ENCODE measurements at regions not wholly inside any gene's neighbourhood (a gene's known extent, or its start where the extent isn't known, plus 50 kb on each side); places are given as distances from the start of the nearest gene placed in this dataset.
"Not testable (repeated sequence)": the region's sequence is repeated elsewhere in the genome, so short reads cannot be mapped to it uniquely, and the experiment has no call there.

DNA sequence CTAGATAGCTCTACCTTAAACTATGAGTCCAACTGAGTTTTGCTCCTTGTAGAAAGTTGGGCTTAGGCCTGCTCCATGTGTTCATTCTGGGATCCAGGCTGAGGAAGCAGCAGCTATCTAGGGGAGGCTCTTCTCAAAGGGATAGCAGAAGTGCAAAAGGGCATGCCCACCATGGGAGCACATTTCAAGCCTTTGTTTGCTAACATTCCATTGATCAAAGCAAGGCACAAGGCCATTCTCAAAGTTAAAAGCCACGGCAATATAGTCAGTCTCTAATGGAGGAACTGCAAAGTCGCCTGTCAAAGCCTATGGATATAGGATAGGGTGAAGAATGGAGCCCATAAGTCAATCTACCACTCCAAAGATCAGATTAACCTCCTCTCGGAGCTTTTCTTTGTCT lies 488.1 kb upstream of the ARX start:
- Mint-ChIP-seq H3K9me3 (peaks cover 0 to 4% of the 10 kb centered on the region in 2 donors), H3K27me3 (no peaks in the 10 kb centered on the region), H3K27ac (no peak overlapping the region), H3K4me1 (no peaks in the 10 kb centered on the region), H3K4me3 (no peak overlapping the region)
- no peak for ATAC-seq
- DNase-seq, result no peak

DNA sequence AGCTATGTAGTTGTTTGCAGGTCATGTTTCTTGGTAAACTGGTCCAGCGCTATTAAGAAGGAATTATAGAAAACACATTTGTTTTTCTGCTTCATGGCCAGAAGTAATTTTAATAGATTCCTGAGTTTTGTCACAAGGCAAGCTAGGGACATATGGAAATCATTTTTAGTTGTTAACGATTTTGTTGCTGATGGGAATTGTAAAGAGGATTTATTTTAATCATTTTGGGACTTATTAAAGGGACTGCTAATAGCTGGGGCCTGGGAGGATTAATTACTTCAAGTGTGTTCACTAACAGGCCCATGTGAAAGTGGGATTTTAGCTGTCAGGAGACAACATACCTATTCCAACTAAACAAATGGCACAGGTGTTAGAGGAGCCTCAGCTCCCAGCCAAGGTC lies 492.0 kb upstream of the ARX start:
- no peaks in the 10 kb centered on the region for H3K27me3 Mint-ChIP-seq
- no peak overlapping the region for H3K27ac Mint-ChIP-seq
- no peak for ATAC-seq
- H3K9me3 Mint-ChIP-seq, result peaks cover 7 to 10% of the 10 kb centered on the region in 2 donors
- H3K4me1 Mint-ChIP-seq, result no peaks in the 10 kb centered on the region
- H3K4me3 Mint-ChIP-seq, result no peak overlapping the region
- no peak for DNase-seq

DNA sequence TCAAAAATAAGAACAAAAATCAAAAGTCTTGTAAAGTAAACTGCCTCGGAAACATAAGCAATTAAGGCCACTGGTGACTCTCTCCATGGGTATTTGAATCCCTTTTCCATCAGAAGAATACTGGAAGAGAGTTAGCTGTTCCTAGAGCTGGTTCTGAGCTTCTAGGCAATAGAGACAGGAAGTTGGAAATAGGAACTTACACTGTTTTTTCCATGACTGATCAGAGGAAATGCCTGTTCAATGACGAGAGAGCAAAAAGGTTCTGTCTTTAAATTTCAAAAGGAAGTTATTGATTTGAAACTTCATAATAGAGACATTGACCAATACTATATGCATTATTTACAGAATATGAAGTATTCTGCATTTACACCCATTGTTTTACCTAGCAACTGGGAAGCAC lies 503.5 kb upstream of the ARX start:
- H3K27me3 Mint-ChIP-seq, result no peaks in the 10 kb centered on the region
- H3K4me3 Mint-ChIP-seq, result no peak overlapping the region
- no peak overlapping the region for H3K27ac Mint-ChIP-seq
- ATAC-seq (no peak), DNase-seq (no peak)
- peaks cover 0 to 5% of the 10 kb centered on the region in 2 donors for H3K9me3 Mint-ChIP-seq
- H3K4me1 Mint-ChIP-seq, result no peaks in the 10 kb centered on the region

DNA sequence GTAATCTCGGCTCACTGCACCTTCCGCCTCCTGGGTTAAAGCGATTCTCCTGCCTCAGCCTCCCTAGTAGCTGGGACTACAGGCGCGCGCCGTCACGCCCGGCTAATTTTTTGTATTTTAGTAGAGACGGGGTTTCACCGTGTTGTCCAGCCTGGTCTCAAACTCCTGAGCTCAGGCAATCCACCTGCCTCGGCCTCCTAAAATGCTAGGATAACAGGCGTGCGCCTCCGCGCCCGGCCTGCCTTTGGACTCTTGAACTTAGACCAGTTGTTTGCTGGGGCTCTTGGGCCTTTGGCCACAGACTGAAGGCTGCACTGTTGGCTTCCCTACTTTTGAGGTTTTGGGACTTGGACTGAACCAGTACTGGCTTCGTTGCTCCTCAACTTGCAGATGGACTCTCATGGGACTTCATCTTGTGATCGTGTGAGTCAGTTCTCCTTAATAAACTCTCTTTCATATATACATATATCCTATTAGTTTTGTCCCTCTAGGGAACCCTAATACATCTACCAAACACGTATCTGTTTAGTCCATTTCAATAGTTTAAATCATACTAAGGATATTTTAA lies 506.8 kb upstream of the ARX start:
- not testable (repeated sequence) for H3K4me1 Mint-ChIP-seq, H3K27me3 Mint-ChIP-seq, H3K9me3 Mint-ChIP-seq, DNase-seq, ATAC-seq, H3K4me3 Mint-ChIP-seq, H3K27ac Mint-ChIP-seq

GRCh38 chrX:25523574-25524540 lies 508.1 kb upstream of the ARX start:
- ATAC-seq, result no peak
- Mint-ChIP-seq H3K9me3 (no peaks in the 10 kb centered on the region), H3K4me3 (no peak overlapping the region), H3K27ac (no peak overlapping the region), H3K27me3 (no peaks in the 10 kb centered on the region), H3K4me1 (no peaks in the 10 kb centered on the region)
- DNase-seq, result no peak

GRCh38 chrX:25527156-25527555 lies 511.4 kb upstream of the ARX start:
- Mint-ChIP-seq H3K4me1 (no peaks in the 10 kb centered on the region), H3K4me3 (no peak overlapping the region), H3K9me3 (no peaks in the 10 kb centered on the region), H3K27me3 (no peaks in the 10 kb centered on the region), H3K27ac (no peak overlapping the region)
- ATAC-seq (no peak), DNase-seq (no peak)

- no peak overlapping the region for H3K27ac Mint-ChIP-seq
- no peaks in the 10 kb centered on the region for H3K4me1 Mint-ChIP-seq
- ATAC-seq (no peak), DNase-seq (no peak)
- H3K9me3 Mint-ChIP-seq, result no peaks in the 10 kb centered on the region
- H3K27me3 Mint-ChIP-seq, result no peaks in the 10 kb centered on the region
- no peak overlapping the region for H3K4me3 Mint-ChIP-seq
These were observed 511.8 kb upstream of the ARX start for GRCh38 chrX:25527596-25527995.

DNA sequence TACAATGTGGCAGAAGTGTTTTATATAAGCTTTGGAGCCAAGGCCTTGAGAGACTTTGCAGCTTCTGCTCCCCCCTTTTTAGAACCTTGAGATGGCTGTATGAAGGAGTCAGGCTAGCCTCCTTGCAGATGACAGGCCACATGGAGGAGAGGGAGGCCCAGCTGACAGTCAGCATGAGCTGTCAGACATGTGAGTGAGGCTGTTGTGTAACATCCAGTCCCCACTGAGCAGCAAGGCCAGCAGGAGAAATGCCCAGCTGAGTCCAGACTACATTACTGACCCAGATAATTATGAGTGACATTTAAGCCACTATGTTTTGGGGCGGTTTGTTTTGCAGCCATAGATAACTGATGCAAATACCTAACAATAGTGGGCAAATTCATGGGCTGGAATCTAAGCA lies 515.3 kb upstream of the ARX start:
- Mint-ChIP-seq H3K4me3 (no peak overlapping the region), H3K4me1 (no peaks in the 10 kb centered on the region), H3K27ac (no peak overlapping the region), H3K27me3 (no peaks in the 10 kb centered on the region), H3K9me3 (no peaks in the 10 kb centered on the region)
- ATAC-seq (no peak), DNase-seq (no peak)

DNA sequence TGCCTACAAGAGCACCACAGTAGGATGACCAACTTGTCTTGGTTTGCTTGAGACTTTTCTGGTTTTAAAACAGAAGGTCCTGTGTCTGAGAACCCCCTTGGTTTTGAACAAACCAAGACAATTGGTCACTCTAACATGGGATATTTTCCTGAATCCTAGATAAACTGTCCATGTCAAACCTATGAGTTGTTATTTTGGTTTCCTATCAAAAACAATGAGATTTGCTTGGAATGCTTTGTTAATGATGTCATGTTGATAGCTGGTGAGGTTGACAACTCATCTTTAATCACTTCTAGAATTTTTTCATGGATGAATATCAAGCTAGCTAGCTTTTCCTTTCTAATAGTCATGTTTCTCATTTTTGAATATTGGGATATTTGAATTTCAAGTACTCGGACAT lies 518.3 kb upstream of the ARX start:
- H3K9me3 Mint-ChIP-seq, result no peaks in the 10 kb centered on the region
- H3K4me1 Mint-ChIP-seq, result no peaks in the 10 kb centered on the region
- no peak for DNase-seq

DNA sequence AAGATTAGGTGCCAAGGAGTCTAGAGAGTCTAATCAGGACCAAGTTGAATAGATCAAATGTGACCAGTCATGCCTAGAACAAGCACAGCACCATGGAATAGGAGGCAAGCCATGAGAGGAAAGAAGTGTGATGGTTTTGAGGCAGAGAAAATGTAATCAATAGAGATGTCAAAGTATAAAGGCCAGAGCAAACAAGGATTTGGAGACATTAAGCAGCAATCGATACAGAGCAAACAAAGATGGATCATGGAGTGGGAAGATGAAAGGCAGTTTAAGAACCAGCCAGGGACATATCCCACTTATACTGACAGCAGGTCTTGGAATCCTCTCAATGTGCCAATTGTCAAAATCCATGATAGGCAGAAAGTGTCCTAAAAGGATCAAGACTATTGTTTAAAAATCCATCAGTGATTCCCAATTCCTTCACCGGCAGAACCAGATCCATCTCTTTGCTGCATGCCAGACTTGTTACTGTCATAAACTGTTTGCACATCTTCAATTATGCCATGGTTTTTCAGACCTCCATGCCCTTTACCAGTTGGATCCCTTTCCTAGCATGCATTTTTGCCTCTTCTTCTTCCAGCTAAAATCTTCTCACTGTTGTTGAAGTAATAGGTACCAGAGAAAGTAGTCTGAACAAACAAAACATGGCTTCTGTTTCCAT lies 520.7 kb upstream of the ARX start:
- ATAC-seq, result no peak
- Mint-ChIP-seq H3K27me3 (no peaks in the 10 kb centered on the region), H3K4me3 (no peak overlapping the region), H3K27ac (no peak overlapping the region), H3K9me3 (no peaks in the 10 kb centered on the region), H3K4me1 (no peaks in the 10 kb centered on the region)
- DNase-seq, result no peak

More for the DNA sequence above, 518.3 kb upstream of the ARX start:
- ATAC-seq, result no peak
- Mint-ChIP-seq H3K27ac (no peak overlapping the region), H3K4me3 (no peak overlapping the region), H3K27me3 (no peaks in the 10 kb centered on the region)

- no peak overlapping the region for H3K4me3 Mint-ChIP-seq
- H3K27me3 Mint-ChIP-seq, result no peaks in the 10 kb centered on the region
- no peak for DNase-seq
- H3K9me3 Mint-ChIP-seq, result no peaks in the 10 kb centered on the region
- no peak overlapping the region for H3K27ac Mint-ChIP-seq
- H3K4me1 Mint-ChIP-seq, result no peaks in the 10 kb centered on the region
- no peak for ATAC-seq
These were observed 521.9 kb upstream of the ARX start for GRCh38 chrX:25537699-25538098.

DNA sequence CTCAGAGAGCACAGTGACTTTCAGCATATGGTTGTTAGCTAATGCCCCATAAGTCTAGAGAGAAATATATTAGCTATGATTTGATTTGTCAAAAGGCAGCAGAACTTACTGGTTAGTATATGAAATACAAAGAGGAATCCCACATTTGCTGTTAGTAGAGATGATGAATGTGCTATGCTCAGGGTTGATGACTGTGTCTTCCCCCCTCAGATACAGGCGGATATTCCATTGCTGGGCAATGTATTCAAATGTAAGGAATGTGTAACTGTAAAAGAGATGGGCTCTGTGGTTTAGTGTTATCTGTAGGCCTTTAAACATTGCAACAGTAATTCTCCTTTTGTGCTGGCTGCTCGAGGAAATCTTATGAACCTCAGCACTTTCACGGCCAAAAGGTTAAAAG lies 528.9 kb upstream of the ARX start:
- ATAC-seq (no peak), DNase-seq (no peak)
- no peaks in the 10 kb centered on the region for H3K27me3 Mint-ChIP-seq
- H3K4me3 Mint-ChIP-seq, result no peak overlapping the region
- H3K27ac Mint-ChIP-seq, result no peak overlapping the region
- H3K9me3 Mint-ChIP-seq, result no peaks in the 10 kb centered on the region
- H3K4me1 Mint-ChIP-seq, result no peaks in the 10 kb centered on the region

GRCh38 chrX:25548811-25549210 lies 533.0 kb upstream of the ARX start:
- no peaks in the 10 kb centered on the region for H3K27me3 Mint-ChIP-seq
- DNase-seq (no peak), ATAC-seq (no peak)
- H3K9me3 Mint-ChIP-seq, result no peaks in the 10 kb centered on the region
- no peak overlapping the region for H3K4me3 Mint-ChIP-seq
- H3K27ac Mint-ChIP-seq, result no peak overlapping the region
- no peaks in the 10 kb centered on the region for H3K4me1 Mint-ChIP-seq

GRCh38 chrX:25555521-25555920 lies 539.8 kb upstream of the ARX start:
- ATAC-seq (no peak), DNase-seq (no peak)
- Mint-ChIP-seq H3K4me3 (no peak overlapping the region), H3K4me1 (no peaks in the 10 kb centered on the region), H3K9me3 (no peaks in the 10 kb centered on the region), H3K27me3 (no peaks in the 10 kb centered on the region), H3K27ac (no peak overlapping the region)

DNA sequence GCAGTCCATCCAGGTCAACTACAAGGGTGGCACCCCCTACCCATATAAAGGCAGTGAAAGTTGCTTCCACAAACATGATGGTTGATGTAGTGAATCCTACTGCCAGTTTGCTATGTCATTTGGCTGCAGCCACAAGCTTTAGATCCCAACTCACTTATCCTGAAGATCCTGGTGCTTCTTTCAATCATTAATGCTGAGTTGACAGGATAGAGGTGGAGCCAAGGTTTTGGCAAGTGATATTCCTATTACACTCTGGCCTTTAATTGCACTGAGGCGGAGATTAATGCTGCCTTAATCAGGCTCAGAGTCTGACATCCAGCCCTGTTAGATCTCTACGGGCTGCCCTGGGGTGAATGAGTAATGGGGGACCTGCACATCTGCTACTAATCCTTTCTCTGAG lies 542.4 kb upstream of the ARX start:
- H3K9me3 Mint-ChIP-seq, result peaks cover 0 to 4% of the 10 kb centered on the region in 2 donors
- H3K27ac Mint-ChIP-seq, result no peak overlapping the region
- no peaks in the 10 kb centered on the region for H3K27me3 Mint-ChIP-seq
- DNase-seq, result no peak
- no peaks in the 10 kb centered on the region for H3K4me1 Mint-ChIP-seq
- no peak for ATAC-seq
- H3K4me3 Mint-ChIP-seq, result no peak overlapping the region

DNA sequence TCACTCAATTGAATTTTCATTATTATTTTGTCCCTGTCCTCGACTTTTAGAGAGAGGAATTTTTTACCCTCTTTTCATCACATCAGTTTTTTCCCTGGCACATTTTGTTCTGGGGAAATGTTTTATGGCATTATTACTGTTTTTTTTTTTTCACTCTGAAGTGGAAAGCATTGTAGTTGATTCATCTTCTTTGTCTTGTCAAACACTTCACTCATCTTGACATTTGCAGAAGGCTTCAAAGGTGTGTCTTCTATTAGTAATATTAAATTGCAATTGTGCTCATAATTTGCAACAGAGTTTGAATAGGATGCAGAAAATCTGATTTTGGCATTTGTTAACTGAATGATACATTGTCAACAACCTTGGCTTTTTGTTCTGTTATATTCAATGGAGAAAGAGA lies 545.4 kb upstream of the ARX start:
- Mint-ChIP-seq H3K9me3 (peaks cover 0 to 4% of the 10 kb centered on the region in 2 donors), H3K4me1 (no peaks in the 10 kb centered on the region), H3K4me3 (no peak overlapping the region), H3K27ac (no peak overlapping the region), H3K27me3 (no peaks in the 10 kb centered on the region)
- no peak for DNase-seq
- ATAC-seq, result no peak

Data from stimulated activated naive CD8-positive, alpha-beta T cell treated with anti-CD3 and anti-CD28 coated beads, Interleukin-15, amount 100 ng/mL, for 72 hours (primary cell).